ENCODE measurements at regions not wholly inside any gene's neighbourhood (a gene's known extent, or its start where the extent isn't known, plus 50 kb on each side); places are given as distances from the start of the nearest gene placed in this dataset.
"Not testable (repeated sequence)": the region's sequence is repeated elsewhere in the genome, so short reads cannot be mapped to it uniquely, and the experiment has no call there.

DNA sequence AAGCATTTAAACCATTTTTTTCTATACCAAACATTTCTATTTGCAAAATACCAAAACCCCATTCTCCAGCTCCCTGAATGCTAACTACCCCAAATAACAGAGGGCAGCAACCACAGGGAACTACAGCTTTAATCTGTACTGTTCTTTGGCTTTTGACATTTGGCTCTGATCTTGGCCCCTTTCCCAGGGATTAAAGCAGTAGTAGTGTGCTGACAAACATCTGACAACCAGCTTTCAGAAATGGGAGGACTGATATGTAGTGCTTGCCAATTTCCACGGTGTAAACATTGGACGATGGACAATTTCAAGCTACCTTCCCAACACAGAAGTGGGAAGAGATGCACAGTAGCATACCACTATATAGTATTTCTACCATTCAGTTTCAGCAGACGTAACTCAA lies 88.4 kb upstream of the TEAD1 start:
- DNase-seq = no peak

DNA sequence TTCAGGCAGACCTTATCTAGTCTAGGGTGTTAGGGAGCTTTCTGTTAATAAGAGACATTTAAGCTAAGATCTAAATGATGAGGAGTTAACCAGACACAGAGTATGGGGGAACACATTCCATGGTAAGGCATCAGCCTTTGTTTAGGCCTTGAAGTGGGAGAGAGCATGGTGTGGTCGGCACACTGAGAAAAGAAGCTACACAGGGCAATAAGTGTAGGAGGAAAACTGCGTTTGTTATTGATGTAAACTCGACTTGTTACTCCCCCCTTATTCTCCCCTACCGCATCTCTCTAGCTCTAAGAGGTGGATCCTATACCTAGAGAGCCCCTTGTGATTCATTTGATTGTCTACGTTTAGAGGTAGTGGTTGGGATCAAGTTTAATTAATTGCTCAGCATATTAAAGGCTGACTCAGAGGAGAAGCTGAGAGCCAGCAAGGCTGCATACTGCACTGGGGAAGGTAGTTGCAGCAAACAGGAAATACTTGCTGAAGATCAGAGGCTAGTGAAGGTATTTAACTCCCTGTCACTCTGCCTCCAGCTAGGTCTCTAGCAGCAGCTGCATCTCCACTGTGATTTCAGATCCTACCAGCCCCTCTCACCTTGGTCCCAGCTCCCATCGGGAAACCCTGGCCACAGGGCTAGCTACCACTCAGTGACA lies 86.8 kb upstream of the TEAD1 start:
- DNase-seq = no peak

DNA sequence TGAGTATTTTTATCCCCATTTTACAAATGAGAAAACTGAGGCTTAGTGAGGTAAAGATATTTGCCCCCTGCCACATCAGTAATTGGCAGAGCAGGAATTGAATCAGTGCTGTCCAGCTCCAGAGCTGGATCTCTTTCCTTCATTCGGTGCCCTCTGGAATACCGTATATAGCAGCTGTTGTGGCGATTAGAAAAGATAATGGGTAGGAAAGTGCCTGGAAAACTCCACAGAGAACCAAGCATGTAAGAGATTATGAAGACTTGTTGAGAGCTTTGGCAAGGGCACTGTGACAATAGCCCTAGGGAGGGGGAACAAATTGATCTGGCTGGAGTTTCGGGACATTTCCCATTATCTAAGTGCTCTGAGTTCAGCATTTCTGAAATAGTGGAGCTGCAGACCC lies 82.5 kb upstream of the TEAD1 start:
- no peak for DNase-seq

DNA sequence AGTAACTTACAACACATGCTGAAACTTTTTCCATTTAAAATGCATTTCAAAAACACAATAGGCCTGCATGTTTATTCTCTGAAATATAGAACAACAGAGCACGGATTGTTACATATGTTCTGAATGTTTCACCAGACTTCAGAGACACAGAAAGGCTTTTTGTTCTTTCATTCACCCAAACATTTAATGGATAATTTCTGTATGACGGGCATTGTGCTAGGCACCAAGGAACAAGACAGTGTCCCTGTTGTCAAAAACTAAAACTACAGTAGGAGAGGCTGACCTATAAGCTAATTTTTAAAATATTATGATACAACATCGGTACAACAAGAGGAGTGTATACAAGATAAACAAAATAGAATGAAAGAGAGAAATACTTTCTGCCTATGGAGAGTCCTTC lies 81.9 kb upstream of the TEAD1 start:
- no peak for DNase-seq

DNA sequence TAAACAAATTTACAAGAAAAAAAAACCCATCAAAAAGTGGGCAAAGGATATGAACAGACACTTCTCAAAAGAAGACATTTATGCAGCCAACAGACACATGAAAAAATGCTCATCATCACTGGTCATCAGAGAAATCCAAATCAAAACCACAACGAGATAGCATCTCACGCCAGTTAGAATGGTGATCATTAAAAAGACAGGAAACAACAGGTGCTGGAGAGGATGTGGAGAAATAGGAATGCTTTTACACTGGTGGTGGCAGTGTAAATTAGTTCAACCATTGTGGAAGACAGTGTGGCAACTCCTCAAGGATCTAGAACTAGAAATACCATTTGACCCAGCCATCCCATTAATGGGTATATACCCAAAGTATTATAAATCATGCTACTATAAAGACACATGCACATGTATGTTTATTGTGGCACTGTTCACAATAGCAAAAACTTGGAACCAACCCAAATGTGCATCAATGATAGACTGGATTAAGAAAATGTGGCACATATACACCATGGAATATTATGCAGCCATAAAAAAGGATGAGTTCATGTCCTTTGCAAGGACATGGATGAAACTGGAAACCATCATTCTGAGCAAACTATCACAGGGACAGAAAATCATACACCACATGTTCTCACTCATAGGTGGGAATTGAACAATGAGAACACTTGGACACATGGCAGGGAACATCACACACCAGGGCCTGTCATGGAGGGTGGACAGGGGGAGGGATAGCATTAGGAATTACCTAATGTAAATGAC lies 79.0 kb upstream of the TEAD1 start:
- DNase-seq = not testable (repeated sequence)

DNA sequence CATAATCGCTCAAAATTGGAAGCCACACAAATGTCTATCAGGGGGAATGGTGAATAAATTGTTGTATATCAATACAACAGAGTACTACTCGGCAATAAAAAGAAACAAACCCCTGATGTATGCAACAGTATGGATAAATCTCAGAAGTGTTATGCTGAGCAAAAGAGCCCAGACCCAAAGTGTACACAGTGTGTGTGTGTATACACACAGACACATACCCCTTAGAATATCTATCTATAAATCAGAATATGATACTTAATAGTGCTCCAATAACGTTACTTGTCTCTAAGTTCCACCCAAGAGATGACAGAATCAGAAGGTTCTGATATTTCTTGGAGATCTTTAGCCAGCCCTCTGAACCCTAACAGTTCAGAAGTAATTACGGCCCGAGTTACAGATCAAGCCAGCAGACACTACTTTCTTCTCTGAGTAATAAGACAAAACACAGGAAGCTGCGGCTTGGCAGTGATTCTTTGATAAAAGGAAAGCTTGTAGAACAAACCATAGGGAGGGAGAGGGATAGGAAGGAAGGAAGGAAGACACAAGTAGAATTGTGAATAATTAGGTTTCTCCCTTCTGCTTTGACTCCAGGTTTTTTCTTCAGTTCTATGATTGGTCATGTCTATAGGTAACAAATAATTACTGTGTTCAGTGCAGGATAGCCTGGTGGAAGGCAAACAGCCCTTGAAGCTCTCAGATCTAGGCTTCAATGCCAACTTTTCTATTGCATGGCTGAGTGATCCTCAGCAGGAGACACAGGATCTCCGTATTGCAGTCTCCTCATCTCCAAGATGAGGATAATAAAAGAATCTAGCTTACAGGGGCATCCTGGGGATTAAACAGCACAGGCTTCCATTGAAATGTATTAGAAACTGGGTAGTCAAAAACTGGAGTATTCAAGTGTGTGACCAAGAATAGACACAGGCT lies 75.6 kb upstream of the TEAD1 start:
- DNase-seq = no peak

DNA sequence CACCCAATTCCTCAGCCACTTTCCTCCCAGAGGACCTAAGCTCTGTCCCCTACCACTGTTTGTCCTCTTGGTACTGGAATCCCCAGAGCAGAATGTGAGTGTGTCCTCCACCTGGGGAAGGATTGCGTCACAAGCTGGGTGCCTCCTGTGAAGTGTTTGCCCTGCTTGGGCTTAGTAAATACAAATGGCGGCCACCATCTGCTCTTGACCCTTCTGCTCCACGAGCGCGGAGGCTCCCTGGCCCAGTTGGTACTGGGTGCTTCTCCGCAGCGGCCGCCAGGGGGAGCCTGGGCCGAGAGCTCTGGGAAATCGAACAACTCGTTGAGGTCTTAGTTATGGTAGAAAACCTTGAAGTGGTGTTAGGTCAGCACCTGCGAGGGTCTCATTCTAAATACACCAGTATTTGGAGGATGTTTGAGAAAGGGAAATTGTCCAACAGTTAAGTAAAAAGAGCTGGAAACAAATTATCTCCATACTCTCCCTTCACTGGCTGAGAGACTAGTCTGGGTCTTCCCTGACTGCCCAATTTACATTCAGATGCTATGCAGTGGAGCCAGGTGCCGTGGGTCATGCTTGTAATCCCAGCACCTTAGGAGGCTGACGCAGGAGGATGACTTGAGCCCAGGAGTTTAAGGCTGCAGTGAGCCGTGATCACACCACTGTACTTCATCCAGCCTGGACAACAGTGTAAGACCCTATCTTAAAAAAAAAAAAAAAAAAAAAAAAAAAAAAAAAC lies 74.6 kb upstream of the TEAD1 start:
- DNase-seq = peak; percentile 59

DNA sequence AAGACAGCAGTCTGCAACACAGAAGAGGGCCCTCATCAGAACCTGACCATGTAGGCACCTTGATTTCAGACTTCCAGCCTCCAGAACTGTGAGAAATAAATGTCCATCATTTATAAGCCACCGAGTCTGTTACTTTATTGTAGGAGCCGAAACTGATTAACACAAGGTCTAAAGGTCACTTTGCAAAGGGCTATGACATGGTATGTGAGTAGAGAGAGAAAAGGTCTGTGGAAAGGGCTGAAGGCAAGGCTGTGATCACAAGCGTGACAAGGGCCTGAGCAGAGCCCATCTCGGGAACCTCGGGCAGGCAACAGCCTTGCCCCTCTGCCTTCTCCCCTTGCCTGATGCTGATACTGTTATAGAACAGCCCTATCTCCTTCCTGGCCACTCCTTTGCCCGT lies 73.4 kb upstream of the TEAD1 start:
- no peak for DNase-seq

DNA sequence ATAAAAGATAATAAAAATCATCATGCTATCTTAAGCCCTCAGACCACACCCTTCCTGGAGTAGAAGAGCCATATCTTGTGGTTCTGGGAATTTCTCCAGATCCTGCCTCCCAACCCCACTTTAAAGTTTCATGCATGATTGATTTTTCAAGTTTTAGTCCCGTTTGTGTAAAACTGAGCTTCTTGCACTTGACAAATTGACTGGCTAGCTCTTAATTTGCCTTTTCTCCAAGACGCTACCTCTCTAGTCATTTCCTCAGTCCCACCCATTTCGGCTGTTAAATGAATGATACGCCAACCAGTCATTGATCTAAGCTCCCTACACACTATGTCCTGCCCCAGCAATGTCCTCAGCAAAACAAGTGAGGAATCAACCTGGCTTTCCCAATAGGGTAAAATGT lies 71.8 kb upstream of the TEAD1 start:
- no peak for DNase-seq

DNA sequence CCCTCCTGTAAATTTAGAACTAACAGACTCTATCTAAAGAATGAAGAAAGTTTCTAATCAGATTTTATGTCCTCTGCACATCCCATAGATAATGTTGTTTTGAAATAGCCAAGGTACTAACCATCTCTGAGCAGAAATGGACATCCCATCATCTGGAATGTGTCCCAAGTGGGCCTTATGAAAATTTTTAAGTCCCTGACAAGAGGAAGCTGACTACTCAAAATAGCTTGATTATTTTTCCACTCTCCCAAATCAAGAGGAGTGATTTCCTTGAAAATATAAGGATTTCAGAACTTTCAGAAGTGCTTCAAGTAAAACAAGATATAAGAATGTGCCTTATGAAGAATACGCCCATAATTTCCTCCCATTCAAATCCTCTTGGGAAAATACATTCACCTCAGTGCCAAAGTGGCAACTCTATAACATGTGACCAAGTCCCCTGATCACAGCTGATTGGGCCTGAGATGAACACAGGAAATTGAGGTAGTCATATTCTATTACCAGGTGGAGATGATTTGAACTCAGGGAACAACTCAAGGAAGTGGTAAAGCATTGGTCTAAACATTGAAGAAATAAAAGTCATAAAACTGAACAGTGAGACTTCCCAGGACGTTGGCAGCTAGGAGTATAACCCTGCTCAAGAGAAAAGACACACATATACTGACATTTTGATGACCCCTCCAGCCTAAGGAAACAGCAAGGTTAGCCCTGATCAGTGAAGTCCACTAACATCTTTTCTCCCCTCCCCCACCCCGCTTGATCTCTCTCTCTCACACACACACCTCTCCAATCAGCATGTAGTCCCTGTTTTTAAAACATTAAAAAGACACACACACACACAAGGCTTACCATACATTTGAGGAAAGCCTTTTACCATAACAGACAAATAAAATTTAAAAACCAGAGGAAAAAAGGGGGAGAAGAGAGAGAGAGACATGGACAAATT lies 70.8 kb upstream of the TEAD1 start:
- DNase-seq = no peak

DNA sequence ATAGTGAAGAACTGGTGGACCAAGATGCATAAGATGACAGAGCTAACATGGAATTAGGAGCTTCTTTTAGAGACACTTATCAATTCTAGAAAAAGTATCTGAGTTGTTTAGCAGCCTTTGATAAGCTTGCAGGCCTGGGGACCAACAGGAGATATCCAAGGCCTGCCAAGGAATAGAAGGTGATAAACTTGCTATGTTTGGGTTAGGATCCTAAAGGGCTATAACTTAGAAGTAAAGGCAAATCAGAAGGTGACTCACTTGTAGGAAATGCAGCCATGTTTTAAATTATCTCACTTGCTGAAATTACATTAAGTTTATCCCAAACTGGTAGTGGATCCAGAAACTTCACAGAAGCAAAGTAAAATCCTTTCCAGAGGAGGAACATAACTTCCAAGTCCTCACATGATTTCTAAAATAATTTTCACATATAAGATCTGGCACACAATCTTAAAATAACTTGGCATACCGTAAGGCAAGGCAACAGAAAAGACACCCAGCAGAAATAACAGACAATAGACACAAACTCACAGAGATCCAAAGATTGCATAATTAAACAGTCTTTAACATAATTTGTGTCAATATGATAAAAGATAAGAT lies 69.6 kb upstream of the TEAD1 start:
- DNase-seq = no peak

DNA sequence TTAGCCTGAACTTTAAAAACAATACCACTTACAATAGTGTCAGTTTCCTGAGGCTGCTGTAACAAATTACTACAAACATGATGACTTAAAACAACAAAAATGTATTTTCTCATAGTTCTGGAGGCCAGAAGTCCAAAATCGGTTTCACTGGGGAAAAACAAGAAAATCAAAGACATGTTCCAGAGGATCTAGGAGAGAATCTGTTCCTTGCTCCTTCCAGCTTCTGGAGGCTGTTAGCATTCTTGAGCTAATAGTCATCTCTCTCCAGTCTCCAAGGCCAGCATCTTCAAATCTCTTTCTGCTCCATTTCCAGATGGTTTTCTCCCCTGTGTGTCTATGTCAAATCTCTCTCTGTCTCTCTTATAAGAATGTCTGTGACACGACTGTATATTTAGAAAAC lies 67.6 kb upstream of the TEAD1 start:
- DNase-seq = no peak

DNA sequence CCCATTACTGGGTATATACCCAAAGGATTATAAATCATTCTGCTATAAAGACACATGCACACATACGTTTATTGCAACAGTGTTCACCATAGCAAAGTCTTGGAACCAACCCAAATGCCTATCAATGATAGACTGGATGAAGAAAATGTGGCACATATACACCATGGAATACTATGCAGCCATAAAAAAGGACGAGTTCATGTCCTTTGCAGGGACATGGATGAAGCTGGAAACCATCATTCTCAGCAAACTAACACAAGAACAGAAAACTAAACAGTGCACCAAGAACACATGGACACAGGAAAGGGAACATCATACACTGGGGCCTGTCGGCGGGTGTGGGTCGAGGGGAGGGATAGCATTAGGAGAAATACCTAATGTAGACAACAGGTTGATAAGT lies 65.5 kb upstream of the TEAD1 start:
- not testable (repeated sequence) for DNase-seq

DNA sequence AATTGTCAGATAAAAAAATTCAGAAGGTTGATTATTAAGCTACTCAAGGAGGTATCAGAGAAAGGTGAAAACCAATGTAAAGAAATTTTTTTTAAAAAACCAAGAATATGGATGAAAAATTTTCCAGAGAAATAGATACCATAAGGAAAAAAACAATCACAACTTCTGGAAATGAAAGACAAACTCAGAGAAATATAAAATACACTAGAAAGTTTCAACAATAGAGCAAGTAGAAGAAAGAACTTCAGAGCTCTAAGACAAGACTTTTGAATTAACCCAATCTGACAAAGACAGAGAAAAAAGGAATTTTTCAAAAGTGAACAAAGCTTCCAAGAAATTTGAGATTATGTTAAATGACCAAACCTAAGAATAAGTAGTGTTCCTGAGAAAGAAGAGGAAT lies 62.9 kb upstream of the TEAD1 start:
- no peak for DNase-seq

DNA sequence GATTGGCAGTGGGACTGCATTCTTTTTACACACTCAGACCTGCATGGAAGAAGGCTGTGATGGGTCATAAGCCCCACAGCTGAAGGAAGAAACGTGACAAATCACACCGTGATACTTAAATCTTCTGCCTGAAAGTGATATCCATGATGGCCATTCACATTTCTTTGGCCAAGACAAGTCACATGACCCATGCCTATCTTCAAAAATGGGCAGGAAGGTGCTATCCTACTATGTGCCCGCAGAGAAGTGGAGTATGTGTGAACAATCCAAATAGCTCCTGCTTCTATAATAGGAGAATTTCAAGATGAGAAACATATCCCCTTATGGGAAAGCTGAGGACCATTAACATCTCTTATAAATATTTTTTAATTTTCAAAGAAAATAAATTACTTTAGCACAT lies 56.6 kb upstream of the TEAD1 start:
- no peak for DNase-seq

DNA sequence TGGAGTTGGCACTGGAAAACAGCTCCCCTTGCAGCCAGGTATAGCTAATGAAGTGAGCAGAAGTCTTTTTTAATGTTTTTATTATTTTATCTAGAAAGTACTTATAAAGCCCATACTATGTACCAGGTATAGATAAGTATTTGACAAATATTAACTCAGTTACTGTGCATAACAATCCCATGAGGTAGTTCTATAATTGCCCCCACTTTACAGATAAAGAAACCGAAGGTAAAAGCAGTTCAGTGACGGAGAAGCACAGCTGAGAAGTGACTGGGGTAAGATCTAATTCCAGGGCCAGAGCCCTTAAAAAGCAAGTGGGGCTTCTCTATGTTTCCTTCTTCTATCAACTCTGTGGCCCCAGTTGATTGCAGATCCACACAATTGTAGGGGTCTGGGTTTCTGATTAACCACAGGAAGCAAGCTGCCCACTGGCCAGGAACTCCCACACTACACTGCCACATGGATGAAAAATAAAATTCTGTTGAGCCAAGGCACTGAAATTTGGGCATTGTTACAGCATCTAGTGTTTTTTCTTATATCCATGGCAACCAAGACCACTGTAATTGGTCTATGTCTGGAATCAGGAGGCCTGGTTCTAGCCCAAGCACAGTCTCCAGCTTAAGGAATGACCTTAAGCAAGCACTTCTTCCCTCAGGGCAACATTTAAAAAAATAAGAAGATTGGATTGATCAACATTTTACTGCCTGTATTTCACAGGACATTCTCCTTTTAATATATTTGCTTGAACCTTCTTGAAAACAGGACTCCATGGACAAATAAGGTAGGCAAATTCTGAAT lies 55.3 kb upstream of the TEAD1 start:
- DNase-seq = no peak

DNA sequence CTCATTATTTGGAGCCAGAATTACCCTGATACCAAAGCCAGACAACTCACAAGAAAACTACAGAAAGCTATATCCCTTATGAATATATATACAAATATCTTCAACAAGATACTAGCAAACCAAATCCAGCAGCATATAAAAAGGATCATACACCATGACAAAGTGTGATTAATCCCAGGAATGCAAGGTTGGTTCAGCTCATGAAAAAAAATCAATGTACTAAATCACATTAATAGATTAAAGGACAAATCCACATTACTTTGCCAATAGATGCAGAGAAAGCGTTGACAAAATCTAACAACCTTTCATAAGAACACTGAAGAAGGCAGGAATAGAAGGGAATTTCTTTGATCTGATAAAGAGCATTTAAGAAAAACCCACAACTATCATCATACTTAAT lies 50.4 kb upstream of the TEAD1 start:
- DNase-seq = no peak
